IMR-90 (cell line): ENCODE measurements at regions not wholly inside any gene's neighbourhood (a gene's known extent, or its start where the extent isn't known, plus 50 kb on each side); places are given as distances from the start of the nearest gene placed in this dataset.

ENCODE experiments used
- ATAC-seq: fragments of 200-7000 bp; cut with Tn5 transposase; 2 replicates; pipeline ENCODE4 v1.9.1; 2020; ENCODE audit warnings: low read depth, mild to moderate bottlenecking, moderate library complexity
- BruUV-seq: library from RNA; stranded (reverse); fragments of 400-500 nt; replicated peaks from 2 replicates; lab custom pipeline; 2021; lab: Mats Ljungman, UMichigan
- CTCF ChIA-PET: fragments of 300-600 bp; formaldehyde crosslinking; extraction: SDS; loops from one replicate; lab custom pipeline; 2021; ENCODE audit warnings: antibody characterized with exemption; lab: Yijun Ruan, JAX
- POLR2A ChIA-PET: fragments of 300-600 bp; sonication (Branson Sonifier 250); formaldehyde crosslinking; loops from one replicate; lab custom pipeline; 2022; ENCODE audit warnings: antibody characterized with exemption; ENCODE audit not compliant: unreplicated experiment; lab: Charles Lee
- DNase-seq: peaks from one replicate; pipeline ENCODE4 v3.0.0; 2013
- H2AFZ ChIP-seq: replicated peaks from 2 replicates; pipeline ENCODE3; 2013; ENCODE audit warnings: low read length, mild to moderate bottlenecking; ENCODE audit not compliant: poor library complexity
- H2AK5ac ChIP-seq: 2 replicates; pipeline ENCODE4 v1.6.1; 2013; ENCODE audit warnings: low read depth, low read length, inconsistent platforms
- H2AK9ac ChIP-seq: replicated peaks from 2 replicates; pipeline ENCODE3; 2013; ENCODE audit warnings: mild to moderate bottlenecking, low read depth, low read length, moderate library complexity; ENCODE audit not compliant: poor library complexity
- H2BK120ac ChIP-seq: 2 replicates; pipeline ENCODE4 v1.6.1; 2013; ENCODE audit warnings: low read depth, low read length, inconsistent platforms
- H2BK15ac ChIP-seq: 3 replicates; pipeline ENCODE4 v1.6.1; 2013; ENCODE audit warnings: low read depth, low read length, inconsistent platforms
- H2BK20ac ChIP-seq: 2 replicates; pipeline ENCODE4 v1.6.1; 2013; ENCODE audit warnings: low read depth, mild to moderate bottlenecking, inconsistent platforms, low read length, moderate library complexity
- H2BK5ac ChIP-seq: 2 replicates; pipeline ENCODE4 v1.6.1; 2013; ENCODE audit warnings: mild to moderate bottlenecking, low read depth, low read length, inconsistent platforms; ENCODE audit not compliant: poor library complexity, severe bottlenecking
- H3K14ac ChIP-seq: replicated peaks from 2 replicates; pipeline ENCODE4 v1.6.1; 2013; ENCODE audit warnings: low read depth, low read length, inconsistent platforms
- H3K18ac ChIP-seq: 2 replicates; pipeline ENCODE4 v1.6.1; 2013; ENCODE audit warnings: low read depth, low read length, control low read depth
- H3K23ac ChIP-seq: 2 replicates; pipeline ENCODE4 v1.6.1; 2013; ENCODE audit warnings: low read depth, low read length, inconsistent platforms
- H3K27ac ChIP-seq: 2 replicates; pipeline ENCODE4 v1.5.1; 2013; ENCODE audit warnings: mild to moderate bottlenecking, control low read depth, low read length; ENCODE audit not compliant: insufficient read depth
- H3K27me3 ChIP-seq: 2 replicates; pipeline ENCODE4 v1.6.1; 2013; ENCODE audit warnings: low read length; ENCODE audit not compliant: control insufficient read depth, insufficient read depth
- H3K36me3 ChIP-seq: 2 replicates; pipeline ENCODE4 v1.6.1; 2013; ENCODE audit warnings: low read length, mixed read lengths; ENCODE audit not compliant: control insufficient read depth, insufficient read depth
- H3K4ac ChIP-seq: 2 replicates; pipeline ENCODE4 v1.6.1; 2013; ENCODE audit warnings: low read depth, low read length, inconsistent platforms
- H3K4me1 ChIP-seq: 2 replicates; pipeline ENCODE4 v1.6.1; 2013; ENCODE audit warnings: low read length, mixed read lengths; ENCODE audit not compliant: control insufficient read depth, insufficient read depth
- H3K4me2 ChIP-seq: 2 replicates; pipeline ENCODE4 v1.6.1; 2013; ENCODE audit warnings: low read depth, mild to moderate bottlenecking, control low read depth, low read length, moderate library complexity
- H3K4me3 ChIP-seq: 2 replicates; pipeline ENCODE4 v1.5.1; 2013; ENCODE audit warnings: low read depth, mild to moderate bottlenecking, control low read depth, low read length, moderate library complexity; ENCODE audit not compliant: insufficient read depth
- H3K56ac ChIP-seq: 2 replicates; pipeline ENCODE4 v1.6.1; 2013; ENCODE audit warnings: low read length, inconsistent platforms; ENCODE audit not compliant: insufficient read depth; ENCODE audit errors: extremely low read depth
- H3K79me1 ChIP-seq, 2 experiments: 2 replicates each; pipeline ENCODE4 v1.6.1; 2013; ENCODE audit warnings: low read length in 2 of 2, inconsistent platforms in 1 of 2, low read depth in 1 of 2
- H3K9ac ChIP-seq: 2 replicates; pipeline ENCODE4 v1.6.1; 2013; ENCODE audit warnings: low read depth, low read length, control low read depth
- H3K9me1 ChIP-seq: 2 replicates; pipeline ENCODE4 v1.6.1; 2013; ENCODE audit warnings: low read length, inconsistent platforms; ENCODE audit not compliant: insufficient read depth
- H3K9me3 ChIP-seq: 2 replicates; pipeline ENCODE4 v1.6.1; 2013; ENCODE audit warnings: low read length; ENCODE audit not compliant: control insufficient read depth, insufficient read depth
- H4K20me1 ChIP-seq: 2 replicates; pipeline ENCODE4 v1.6.1; 2013; ENCODE audit warnings: low read length, inconsistent platforms; ENCODE audit not compliant: insufficient read depth
- H4K5ac ChIP-seq: 2 replicates; pipeline ENCODE4 v1.6.1; 2013; ENCODE audit warnings: mild to moderate bottlenecking, low read depth, low read length, control low read depth
- H4K8ac ChIP-seq, 2 experiments: 2 replicates each; pipeline ENCODE4 v1.6.1; 2013; ENCODE audit warnings: low read depth in 2 of 2, low read length in 2 of 2, control low read depth in 1 of 2, inconsistent platforms in 1 of 2
- H4K91ac ChIP-seq: 2 replicates; pipeline ENCODE4 v1.6.1; 2013; ENCODE audit warnings: low read depth, low read length, inconsistent platforms; ENCODE audit not compliant: insufficient read depth
- BHLHE40 ChIP-seq: fragments of 150-350 bp; IDR thresholded peaks from 2 replicates; pipeline ENCODE4 v1.6.1; 2016; ENCODE audit warnings: mild to moderate bottlenecking, low read depth, low read length
- CEBPB ChIP-seq: IDR thresholded peaks from 2 replicates; pipeline ENCODE4 v1.6.1; 2012; ENCODE audit warnings: low read depth, low read length, improper control_type of control experiment
- CHD1 ChIP-seq: IDR thresholded peaks from 2 replicates; pipeline ENCODE4 v1.6.1; 2012; ENCODE audit warnings: low read depth, low read length, improper control_type of control experiment
- FOS ChIP-seq: fragments of 150-350 bp; IDR thresholded peaks from 2 replicates; pipeline ENCODE4 v1.6.1; 2016; ENCODE audit warnings: low read depth, low read length
- MAFK ChIP-seq: IDR thresholded peaks from 2 replicates; pipeline ENCODE4 v1.6.1; 2012; ENCODE audit warnings: low read depth, low read length, improper control_type of control experiment
- MAZ ChIP-seq: IDR thresholded peaks from 2 replicates; pipeline ENCODE4 v1.6.1; 2012; ENCODE audit warnings: low read depth, mild to moderate bottlenecking, low read length, improper control_type of control experiment, moderate library complexity, borderline replicate concordance
- MXI1 ChIP-seq: IDR thresholded peaks from 2 replicates; pipeline ENCODE4 v1.6.1; 2012; ENCODE audit warnings: low read depth, mild to moderate bottlenecking, low read length, moderate library complexity, borderline replicate concordance
- NFE2L2 ChIP-seq: fragments of 150-350 bp; IDR thresholded peaks from 2 replicates; pipeline ENCODE4 v1.6.1; 2016; ENCODE audit warnings: low read depth, mild to moderate bottlenecking, low read length
- POLR2A ChIP-seq: IDR thresholded peaks from 2 replicates; pipeline ENCODE4 v1.6.1; 2012; ENCODE audit warnings: mild to moderate bottlenecking, low read depth, low read length
- RAD21 ChIP-seq: IDR thresholded peaks from 2 replicates; pipeline ENCODE4 v1.6.1; 2012; ENCODE audit warnings: low read length, improper control_type of control experiment
- RCOR1 ChIP-seq: IDR thresholded peaks from 2 replicates; pipeline ENCODE4 v1.6.1; 2012; ENCODE audit warnings: mild to moderate bottlenecking, low read length, improper control_type of control experiment; ENCODE audit not compliant: insufficient replicate concordance
- RFX5 ChIP-seq: IDR thresholded peaks from 2 replicates; pipeline ENCODE4 v1.8.0; 2012; ENCODE audit warnings: low read depth, mild to moderate bottlenecking, low read length, moderate library complexity
- SMC3 ChIP-seq: fragments of 150-350 bp; IDR thresholded peaks from 2 replicates; pipeline ENCODE4 v1.6.1; 2016; ENCODE audit warnings: low read depth, mild to moderate bottlenecking, antibody characterized with exemption, low read length, moderate library complexity
- dilution Hi-C: fragments of 300-500 bp; cut with HindIII; formaldehyde crosslinking; loops from one replicate; pipeline ENCODE4 v1.14.3; 2018; ENCODE audit warnings: low sequenced_read_pairs; ENCODE audit not compliant: unreplicated experiment
- in situ Hi-C: fragments of 300-500 bp; cut with MboI; formaldehyde crosslinking; loops from 3 replicates; pipeline ENCODE4 v1.14.3; 2019; ENCODE audit warnings: low sequenced_read_pairs, inconsistent platforms, mixed read lengths
- intact Hi-C: fragments of 100-400 bp; cut with micrococcal nuclease; formaldehyde crosslinking; loops from 2 replicates; pipeline ENCODE4 v1.10.0; 2022
- TF ChIP-seq, protein P1 (sequence below): fragments of 150-350 bp; IDR thresholded peaks from 2 replicates; pipeline ENCODE4 v1.6.1; 2016; ENCODE audit warnings: low read depth, mild to moderate bottlenecking, low read length, moderate library complexity, borderline replicate concordance
- TF ChIP-seq, protein P2 (sequence below): conservative IDR thresholded peaks from 2 replicates; pipeline ENCODE4 v1.5.1; 2012; ENCODE audit warnings: mild to moderate bottlenecking, low read depth, low read length, improper control_type of control experiment
- TF ChIP-seq, protein P3 (sequence below): fragments of 150-350 bp; IDR thresholded peaks from 2 replicates; pipeline ENCODE4 v1.6.1; 2017; ENCODE audit warnings: mild to moderate bottlenecking, antibody characterized with exemption, low read length, low read depth

DNA sequence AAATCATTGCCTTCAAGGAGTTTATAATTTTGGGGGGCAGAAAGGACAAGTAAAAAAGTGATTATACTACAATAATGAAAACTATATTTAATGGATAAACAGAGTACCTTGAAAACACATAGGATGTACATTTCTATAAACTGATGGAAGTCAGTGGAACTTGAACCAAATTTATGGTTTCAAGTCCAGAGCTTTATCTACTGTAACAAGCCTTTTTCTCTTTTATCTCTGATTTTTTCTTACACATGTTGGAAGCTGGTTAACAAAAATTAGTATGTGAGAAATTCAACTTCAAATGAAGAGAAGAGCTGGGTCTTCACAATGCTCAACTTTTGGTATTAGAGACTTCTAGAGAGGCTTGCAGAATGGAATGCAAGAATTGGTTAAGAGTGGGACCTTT is 393.6 kb downstream of the LMO7 start:
- no peak overlapping the region for H2BK5ac ChIP-seq
- H2BK15ac ChIP-seq, result no peak overlapping the region
- no peak overlapping the region for H3K4me2 ChIP-seq
- H3K4me3 ChIP-seq, result no peak overlapping the region
- H3K23ac ChIP-seq, result no peak overlapping the region
- no TSS peak for BruUV-seq
- peaks cover 4% of the 10 kb centered on the region for H3K4me1 ChIP-seq
- H3K4ac ChIP-seq, result no peak overlapping the region
- H4K91ac ChIP-seq, result no peak overlapping the region
- no peaks in the 10 kb centered on the region for H3K27me3 ChIP-seq
- DNase-seq (no peak), ATAC-seq (no peak)
- dilution Hi-C loops (no loop called here), in situ Hi-C loops (no loop called here), intact Hi-C loops (loop anchor here (10.0 kb wide), 1 partner anchor 445 kb away; no protein-coding TSS in a partner anchor)
- H2AK9ac ChIP-seq, result no peak overlapping the region
- ChIA-PET CTCF (no interaction called here), POLR2A (no interaction called here)
- H2AFZ ChIP-seq, result no peak overlapping the region
- H3K18ac ChIP-seq, result no peak overlapping the region
- H3K27ac ChIP-seq, result no peak overlapping the region
- H3K79me1 ChIP-seq, result no peaks in the 10 kb centered on the region
- H3K56ac ChIP-seq, result no peak overlapping the region
- H3K14ac ChIP-seq, result no peak overlapping the region
- H3K9me3 ChIP-seq, result no peaks in the 10 kb centered on the region
- no peak overlapping the region for H4K5ac ChIP-seq
- no peaks in the 10 kb centered on the region for H3K9me1 ChIP-seq
- no peak overlapping the region for H2BK20ac ChIP-seq
- H2BK120ac ChIP-seq, result no peak overlapping the region
- no peaks in the 10 kb centered on the region for H3K36me3 ChIP-seq
- H4K8ac ChIP-seq, result no peak overlapping the region
- H3K9ac ChIP-seq, result no peak overlapping the region
- no peaks in the 10 kb centered on the region for H4K20me1 ChIP-seq
- TF ChIP-seq CHD1 (no peak), BHLHE40 (no peak), MXI1 (no peak), FOS (no peak), POLR2A (no peak), CEBPB (no peak), SMC3 (no peak), MAZ (no peak), RFX5 (no peak), MAFK (no peak), NFE2L2 (no peak), RCOR1 (no peak), RAD21 (no peak)
- TF ChIP-seq, protein P1, sequence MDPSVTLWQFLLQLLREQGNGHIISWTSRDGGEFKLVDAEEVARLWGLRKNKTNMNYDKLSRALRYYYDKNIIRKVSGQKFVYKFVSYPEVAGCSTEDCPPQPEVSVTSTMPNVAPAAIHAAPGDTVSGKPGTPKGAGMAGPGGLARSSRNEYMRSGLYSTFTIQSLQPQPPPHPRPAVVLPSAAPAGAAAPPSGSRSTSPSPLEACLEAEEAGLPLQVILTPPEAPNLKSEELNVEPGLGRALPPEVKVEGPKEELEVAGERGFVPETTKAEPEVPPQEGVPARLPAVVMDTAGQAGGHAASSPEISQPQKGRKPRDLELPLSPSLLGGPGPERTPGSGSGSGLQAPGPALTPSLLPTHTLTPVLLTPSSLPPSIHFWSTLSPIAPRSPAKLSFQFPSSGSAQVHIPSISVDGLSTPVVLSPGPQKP, result no peak
- TF ChIP-seq, protein P2, sequence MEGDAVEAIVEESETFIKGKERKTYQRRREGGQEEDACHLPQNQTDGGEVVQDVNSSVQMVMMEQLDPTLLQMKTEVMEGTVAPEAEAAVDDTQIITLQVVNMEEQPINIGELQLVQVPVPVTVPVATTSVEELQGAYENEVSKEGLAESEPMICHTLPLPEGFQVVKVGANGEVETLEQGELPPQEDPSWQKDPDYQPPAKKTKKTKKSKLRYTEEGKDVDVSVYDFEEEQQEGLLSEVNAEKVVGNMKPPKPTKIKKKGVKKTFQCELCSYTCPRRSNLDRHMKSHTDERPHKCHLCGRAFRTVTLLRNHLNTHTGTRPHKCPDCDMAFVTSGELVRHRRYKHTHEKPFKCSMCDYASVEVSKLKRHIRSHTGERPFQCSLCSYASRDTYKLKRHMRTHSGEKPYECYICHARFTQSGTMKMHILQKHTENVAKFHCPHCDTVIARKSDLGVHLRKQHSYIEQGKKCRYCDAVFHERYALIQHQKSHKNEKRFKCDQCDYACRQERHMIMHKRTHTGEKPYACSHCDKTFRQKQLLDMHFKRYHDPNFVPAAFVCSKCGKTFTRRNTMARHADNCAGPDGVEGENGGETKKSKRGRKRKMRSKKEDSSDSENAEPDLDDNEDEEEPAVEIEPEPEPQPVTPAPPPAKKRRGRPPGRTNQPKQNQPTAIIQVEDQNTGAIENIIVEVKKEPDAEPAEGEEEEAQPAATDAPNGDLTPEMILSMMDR, result no peak
- TF ChIP-seq, protein P3, sequence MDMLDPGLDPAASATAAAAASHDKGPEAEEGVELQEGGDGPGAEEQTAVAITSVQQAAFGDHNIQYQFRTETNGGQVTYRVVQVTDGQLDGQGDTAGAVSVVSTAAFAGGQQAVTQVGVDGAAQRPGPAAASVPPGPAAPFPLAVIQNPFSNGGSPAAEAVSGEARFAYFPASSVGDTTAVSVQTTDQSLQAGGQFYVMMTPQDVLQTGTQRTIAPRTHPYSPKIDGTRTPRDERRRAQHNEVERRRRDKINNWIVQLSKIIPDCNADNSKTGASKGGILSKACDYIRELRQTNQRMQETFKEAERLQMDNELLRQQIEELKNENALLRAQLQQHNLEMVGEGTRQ, result no peak
- no peak overlapping the region for H2AK5ac ChIP-seq
